Mesendoderm (in vitro differentiated cells): ENCODE measurements at regions not wholly inside any gene's neighbourhood (a gene's known extent, or its start where the extent isn't known, plus 50 kb on each side); places are given as distances from the start of the nearest gene placed in this dataset.

Experiments used
- DNase-seq: peaks from one replicate; pipeline ENCODE4 v3.0.0; 2013
- H2AK5ac ChIP-seq: 2 replicates; pipeline ENCODE4 v1.6.1; 2013; ENCODE audit warnings: low read length, inconsistent platforms
- H2BK120ac ChIP-seq: 2 replicates; pipeline ENCODE4 v1.6.1; 2013; ENCODE audit warnings: low read depth, mild to moderate bottlenecking, low read length, moderate library complexity, mixed read lengths
- H2BK15ac ChIP-seq: replicated peaks from 2 replicates; pipeline ENCODE4 v1.6.1; 2013; ENCODE audit warnings: low read depth, mild to moderate bottlenecking, moderate library complexity
- H2BK5ac ChIP-seq: 2 replicates; pipeline ENCODE4 v1.6.1; 2013; ENCODE audit warnings: low read length, inconsistent platforms
- H3K18ac ChIP-seq: 2 replicates; pipeline ENCODE4 v1.6.1; 2013; ENCODE audit warnings: mild to moderate bottlenecking, low read length, mixed read lengths
- H3K23ac ChIP-seq: one replicate; pipeline ENCODE4 v1.6.1; 2013; ENCODE audit warnings: low read length
- H3K27ac ChIP-seq: 2 replicates; pipeline ENCODE4 v1.5.1; 2013; ENCODE audit warnings: low read depth, mild to moderate bottlenecking, inconsistent platforms, low read length, moderate library complexity
- H3K27me3 ChIP-seq: 2 replicates; pipeline ENCODE4 v1.6.1; 2013; ENCODE audit warnings: low read length, control low read depth, mild to moderate bottlenecking, inconsistent platforms; ENCODE audit not compliant: insufficient read depth, poor library complexity
- H3K36me3 ChIP-seq: 2 replicates; pipeline ENCODE4 v1.6.1; 2013; ENCODE audit warnings: low read length, inconsistent platforms; ENCODE audit not compliant: control insufficient read depth, insufficient read depth
- H3K4ac ChIP-seq: one replicate; pipeline ENCODE4 v1.6.1; 2013; ENCODE audit warnings: low read depth, mild to moderate bottlenecking, low read length, moderate library complexity
- H3K4me1 ChIP-seq: 2 replicates; pipeline ENCODE4 v1.6.1; 2013; ENCODE audit warnings: low read depth, low read length, inconsistent platforms; ENCODE audit not compliant: control insufficient read depth
- H3K4me2 ChIP-seq: 2 replicates; pipeline ENCODE4 v1.6.1; 2013; ENCODE audit warnings: low read length
- H3K4me3 ChIP-seq: 2 replicates; pipeline ENCODE4 v1.5.1; 2013; ENCODE audit warnings: mild to moderate bottlenecking, low read length
- H3K56ac ChIP-seq: one replicate; pipeline ENCODE4 v1.6.1; 2013; ENCODE audit warnings: low read length
- H3K79me1 ChIP-seq: 2 replicates; pipeline ENCODE4 v1.6.1; 2013; ENCODE audit warnings: low read length, inconsistent platforms
- H3K79me2 ChIP-seq: 2 replicates; pipeline ENCODE4 v1.6.1; 2013; ENCODE audit warnings: mild to moderate bottlenecking, low read length; ENCODE audit not compliant: control insufficient read depth, insufficient read depth
- H3K9ac ChIP-seq: 2 replicates; pipeline ENCODE4 v1.6.1; 2013; ENCODE audit warnings: low read length, inconsistent platforms
- H4K5ac ChIP-seq: one replicate; pipeline ENCODE4 v1.6.1; 2013; ENCODE audit warnings: low read length
- H4K8ac ChIP-seq: one replicate; pipeline ENCODE4 v1.6.1; 2013; ENCODE audit warnings: low read depth, mild to moderate bottlenecking, control low read depth, low read length, moderate library complexity
- WGBS: extraction: QIAGEN DNeasy Blood & Tissue Kit; methylation state at CpG from one replicate; pipeline ENCODE4 v1.1.7; 2013; ENCODE audit warnings: low lambda C conversion rate, missing lambda C conversion rate; ENCODE audit not compliant: insufficient coverage; ENCODE audit errors: extremely low coverage; 5-methylcytosine and 5-hydroxymethylcytosine counted together

GRCh38 chr13:21228738-21229137, 52.3 kb downstream of the MRPL57 start:
- Histone ChIP-seq H3K4me2 (no peak overlapping the region), H3K18ac (no peak overlapping the region), H3K27me3 (no peaks in the 10 kb centered on the region), H2AK5ac (no peak overlapping the region), H2BK5ac (no peak overlapping the region), H2BK120ac (no peak overlapping the region), H3K4me1 (no peaks in the 10 kb centered on the region), H4K5ac (no peak overlapping the region), H4K8ac (no peak overlapping the region), H3K4ac (no peak overlapping the region), H3K36me3 (no peaks in the 10 kb centered on the region), H2BK15ac (no peak overlapping the region), H3K9ac (no peak overlapping the region), H3K79me1 (no peaks in the 10 kb centered on the region), H3K79me2 (no peaks in the 10 kb centered on the region), H3K56ac (no peak overlapping the region), H3K27ac (no peak overlapping the region), H3K23ac (no peak overlapping the region), H3K4me3 (no peak overlapping the region)
- no peak for DNase-seq
- WGBS, result no CpG with 5 or more reads among the region's 3 CpGs

GRCh38 chr13:21229241-21230024, 53.0 kb downstream of the MRPL57 start:
- Histone ChIP-seq H3K27me3 (no peaks in the 10 kb centered on the region), H3K56ac (no peak overlapping the region), H2BK15ac (no peak overlapping the region), H4K5ac (no peak overlapping the region), H3K79me1 (no peaks in the 10 kb centered on the region), H2BK5ac (no peak overlapping the region), H3K79me2 (no peaks in the 10 kb centered on the region), H3K4ac (no peak overlapping the region), H2AK5ac (no peak overlapping the region), H3K36me3 (no peaks in the 10 kb centered on the region), H3K23ac (no peak overlapping the region), H3K27ac (no peak overlapping the region), H3K9ac (no peak overlapping the region), H2BK120ac (no peak overlapping the region), H3K4me1 (no peaks in the 10 kb centered on the region), H3K4me2 (no peak overlapping the region), H3K18ac (no peak overlapping the region), H4K8ac (no peak overlapping the region), H3K4me3 (no peak overlapping the region)
- DNase-seq, result no peak
- no CpG with 5 or more reads among the region's 7 CpGs for WGBS

DNA sequence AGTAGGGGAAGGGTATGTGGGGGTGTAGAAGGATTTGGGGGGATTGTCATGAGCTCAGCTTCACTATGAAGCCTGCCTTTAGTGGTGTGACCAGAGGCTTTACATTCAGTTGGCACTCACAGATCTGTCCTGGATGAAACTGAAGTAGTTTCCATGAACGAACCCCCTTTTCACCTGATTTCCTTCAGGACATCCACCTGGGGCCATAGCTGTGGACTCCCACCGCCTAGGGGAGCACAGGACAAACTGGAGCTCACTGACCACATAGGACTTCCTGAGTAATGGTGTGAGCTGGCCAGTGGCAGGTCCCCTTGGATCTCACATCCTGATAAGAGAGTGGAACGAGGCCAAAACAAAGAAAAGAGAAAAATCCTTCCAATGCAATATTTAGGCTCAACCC, 54.1 kb downstream of the MRPL57 start:
- Histone ChIP-seq H3K56ac (no peak overlapping the region), H4K8ac (no peak overlapping the region), H3K27ac (no peak overlapping the region), H2AK5ac (no peak overlapping the region), H3K4me1 (no peaks in the 10 kb centered on the region), H3K27me3 (no peaks in the 10 kb centered on the region), H2BK120ac (no peak overlapping the region), H3K4ac (no peak overlapping the region), H3K23ac (no peak overlapping the region), H3K4me3 (no peak overlapping the region), H3K4me2 (no peak overlapping the region), H3K79me1 (no peaks in the 10 kb centered on the region), H3K36me3 (no peaks in the 10 kb centered on the region), H2BK15ac (no peak overlapping the region), H4K5ac (no peak overlapping the region), H2BK5ac (no peak overlapping the region), H3K79me2 (no peaks in the 10 kb centered on the region), H3K9ac (no peak overlapping the region), H3K18ac (no peak overlapping the region)
- WGBS, result no CpG with 5 or more reads among the region's 3 CpGs
- no peak for DNase-seq

DNA sequence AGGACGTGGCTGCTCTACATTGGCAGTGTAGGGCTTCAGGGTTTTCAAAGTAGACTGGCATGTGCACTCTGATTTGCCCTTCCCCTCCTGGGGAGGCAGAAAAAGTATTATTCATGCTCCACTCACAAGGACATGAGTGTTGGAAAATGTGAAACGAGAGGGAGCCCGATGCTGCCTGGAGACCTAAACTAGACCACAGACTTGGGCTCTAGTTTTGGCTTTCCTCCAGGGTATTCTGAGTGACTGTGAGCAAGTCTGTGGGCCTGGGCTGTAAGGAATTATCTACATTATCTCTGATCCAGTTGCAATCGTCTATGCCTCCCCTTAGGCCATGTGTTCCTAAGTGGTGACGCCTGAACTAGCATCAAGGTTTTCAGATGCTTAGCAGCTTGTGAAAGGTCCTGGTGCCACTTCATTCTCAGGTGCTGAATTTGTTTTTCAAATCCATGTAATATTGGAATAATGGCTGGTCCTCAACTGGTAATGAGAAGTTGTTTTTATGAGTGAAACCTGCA, 55.0 kb downstream of the MRPL57 start:
- Histone ChIP-seq H3K9ac (no peak overlapping the region), H3K23ac (no peak overlapping the region), H3K4me1 (no peaks in the 10 kb centered on the region), H2BK5ac (no peak overlapping the region), H2BK120ac (no peak overlapping the region), H3K79me1 (no peaks in the 10 kb centered on the region), H3K4ac (no peak overlapping the region), H4K5ac (no peak overlapping the region), H3K56ac (no peak overlapping the region), H3K27me3 (no peaks in the 10 kb centered on the region), H3K4me3 (no peak overlapping the region), H2BK15ac (no peak overlapping the region), H4K8ac (no peak overlapping the region), H3K79me2 (no peaks in the 10 kb centered on the region), H2AK5ac (no peak overlapping the region), H3K27ac (no peak overlapping the region), H3K18ac (no peak overlapping the region), H3K4me2 (no peak overlapping the region), H3K36me3 (no peaks in the 10 kb centered on the region)
- no peak for DNase-seq
- WGBS, result no CpG with 5 or more reads among the region's 5 CpGs

- Histone ChIP-seq H2BK15ac (no peak overlapping the region), H3K23ac (no peak overlapping the region), H3K36me3 (no peaks in the 10 kb centered on the region), H3K18ac (no peak overlapping the region), H3K79me2 (no peaks in the 10 kb centered on the region), H3K27me3 (no peaks in the 10 kb centered on the region), H2AK5ac (no peak overlapping the region), H2BK5ac (no peak overlapping the region), H3K4ac (no peak overlapping the region), H3K4me1 (no peaks in the 10 kb centered on the region), H4K5ac (no peak overlapping the region), H3K79me1 (no peaks in the 10 kb centered on the region), H3K9ac (no peak overlapping the region), H3K4me2 (no peak overlapping the region), H3K56ac (no peak overlapping the region), H3K27ac (no peak overlapping the region), H2BK120ac (no peak overlapping the region), H4K8ac (no peak overlapping the region), H3K4me3 (no peak overlapping the region)
- no peak for DNase-seq
- WGBS, result no CpG with 5 or more reads among the region's 8 CpGs
Measured at GRCh38 chr13:21232196-21232595, 55.7 kb downstream of the MRPL57 start.

DNA sequence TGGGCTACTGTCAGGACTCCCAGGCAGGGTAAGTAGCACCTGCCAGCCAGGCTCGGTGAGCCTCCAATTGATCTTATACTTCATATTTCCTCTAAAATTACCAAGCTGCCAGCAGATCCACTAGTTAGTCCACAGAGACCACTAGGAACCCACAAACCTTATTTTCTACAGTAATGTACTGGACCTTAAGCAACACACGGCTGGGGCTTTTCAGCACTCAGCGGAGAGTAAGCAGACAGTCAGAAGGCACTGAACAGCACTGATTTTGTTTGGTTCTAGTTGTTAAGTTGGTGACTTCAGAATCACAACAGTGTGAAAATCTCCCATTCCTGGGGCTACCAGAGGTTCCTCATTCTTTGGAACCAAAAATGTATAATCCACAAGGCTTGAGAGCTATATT, 56.1 kb downstream of the MRPL57 start:
- Histone ChIP-seq H3K79me2 (no peaks in the 10 kb centered on the region), H3K9ac (no peak overlapping the region), H2BK15ac (no peak overlapping the region), H3K4me1 (no peaks in the 10 kb centered on the region), H2BK5ac (no peak overlapping the region), H3K27me3 (no peaks in the 10 kb centered on the region), H2AK5ac (no peak overlapping the region), H3K27ac (no peak overlapping the region), H3K18ac (no peak overlapping the region), H3K4me3 (no peak overlapping the region), H4K8ac (no peak overlapping the region), H2BK120ac (no peak overlapping the region), H3K56ac (no peak overlapping the region), H4K5ac (no peak overlapping the region), H3K4me2 (no peak overlapping the region), H3K79me1 (no peaks in the 10 kb centered on the region), H3K4ac (no peak overlapping the region), H3K23ac (no peak overlapping the region), H3K36me3 (no peaks in the 10 kb centered on the region)
- no peak for DNase-seq
- no CpG with 5 or more reads among the region's 3 CpGs for WGBS
